HS-5 (cell line): ENCODE measurements at regions not wholly inside any gene's neighbourhood (a gene's known extent, or its start where the extent isn't known, plus 50 kb on each side); places are given as distances from the start of the nearest gene placed in this dataset.
"Not testable (repeated sequence)": the region's sequence is repeated elsewhere in the genome, so short reads cannot be mapped to it uniquely, and the experiment has no call there.

Experiments used
- DNase-seq: peaks from one replicate; pipeline ENCODE4 v3.0.0-alpha.2; 2012; ENCODE audit warnings: low read depth

DNA sequence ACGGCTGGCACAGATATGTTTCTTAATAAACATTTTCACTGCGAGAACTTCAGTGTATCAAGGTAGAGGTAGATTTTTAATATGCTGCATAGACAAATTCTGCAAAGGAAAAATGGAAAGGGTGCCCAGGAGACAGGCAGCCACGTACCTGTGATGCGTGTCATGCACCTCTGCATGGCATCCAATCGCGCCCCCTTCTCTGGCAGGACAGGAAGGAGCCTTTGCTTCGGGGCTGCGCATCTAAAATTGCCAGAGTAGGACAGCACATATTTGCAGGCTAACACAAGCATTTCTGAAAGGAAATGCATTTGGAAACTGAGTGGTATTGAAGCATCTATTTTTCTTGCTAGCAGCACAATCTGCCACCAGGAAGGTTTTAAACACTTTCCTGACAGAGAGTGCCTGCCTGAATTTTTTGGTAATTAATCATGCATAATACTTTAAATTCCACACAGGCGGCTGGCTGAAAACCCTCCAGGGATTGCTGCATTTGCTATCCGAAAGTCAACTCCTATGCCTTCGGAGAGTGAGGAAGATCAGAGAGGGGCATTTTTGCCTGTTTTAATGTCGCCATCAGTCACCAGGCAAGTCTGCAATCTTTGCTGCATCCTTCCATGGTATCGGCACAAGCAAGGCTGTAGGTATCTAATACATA, 165.1 kb upstream of the ATP10A start:
- no peak for DNase-seq

DNA sequence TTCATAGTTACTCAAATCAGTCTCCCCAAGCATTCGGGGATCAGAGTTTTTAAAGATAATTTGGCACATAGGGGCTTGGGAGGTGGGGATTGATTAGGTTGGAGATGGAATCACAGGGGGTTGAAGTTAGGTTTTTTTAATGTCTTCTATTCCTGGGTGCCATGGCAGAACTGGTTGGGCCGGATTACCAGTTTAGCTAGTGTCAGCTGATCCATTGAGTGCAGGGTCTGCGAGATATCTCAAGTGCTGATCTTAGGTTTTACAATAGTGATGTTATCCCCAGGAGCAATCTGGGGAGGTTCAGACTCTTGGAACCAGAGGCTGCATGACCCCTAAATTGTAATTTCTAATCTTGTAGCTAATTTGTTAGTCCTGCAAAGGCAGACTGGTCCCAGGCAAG, 163.5 kb upstream of the ATP10A start:
- DNase-seq = not testable (repeated sequence)

GRCh38 chr15:26024241-26024640, 161.1 kb upstream of the ATP10A start:
- DNase-seq = no peak

- DNase-seq = no peak
These were observed 160.6 kb upstream of the ATP10A start for GRCh38 chr15:26023691-26024090.

GRCh38 chr15:26023231-26023630, 160.1 kb upstream of the ATP10A start:
- DNase-seq = no peak

- no peak for DNase-seq
These were observed 157.7 kb upstream of the ATP10A start for GRCh38 chr15:26020871-26021270.

DNA sequence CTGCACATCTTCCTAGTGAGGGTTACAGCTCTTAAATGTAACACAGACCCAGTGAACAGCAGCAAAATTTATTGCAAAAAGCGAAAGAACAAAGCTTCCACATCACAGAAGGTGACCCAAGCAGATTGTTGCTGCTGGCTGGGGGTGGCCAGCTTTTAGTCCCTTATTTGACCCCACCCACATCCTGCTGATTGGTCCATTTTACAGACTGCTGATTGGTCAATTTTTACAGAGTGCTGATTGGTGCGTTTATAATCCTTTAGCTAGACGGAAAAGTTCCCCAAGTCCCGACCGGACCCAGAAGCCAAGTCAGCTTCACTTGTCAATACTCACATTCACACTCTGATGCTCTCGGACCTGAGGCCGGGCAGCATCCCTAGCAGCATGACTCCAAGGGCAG, 154.5 kb upstream of the ATP10A start:
- DNase-seq = no peak

GRCh38 chr15:26015516-26016075, 152.5 kb upstream of the ATP10A start:
- no peak for DNase-seq

- no peak for DNase-seq
These were observed 150.9 kb upstream of the ATP10A start for GRCh38 chr15:26013981-26014380.

GRCh38 chr15:26011916-26012315, 148.8 kb upstream of the ATP10A start:
- no peak for DNase-seq

DNA sequence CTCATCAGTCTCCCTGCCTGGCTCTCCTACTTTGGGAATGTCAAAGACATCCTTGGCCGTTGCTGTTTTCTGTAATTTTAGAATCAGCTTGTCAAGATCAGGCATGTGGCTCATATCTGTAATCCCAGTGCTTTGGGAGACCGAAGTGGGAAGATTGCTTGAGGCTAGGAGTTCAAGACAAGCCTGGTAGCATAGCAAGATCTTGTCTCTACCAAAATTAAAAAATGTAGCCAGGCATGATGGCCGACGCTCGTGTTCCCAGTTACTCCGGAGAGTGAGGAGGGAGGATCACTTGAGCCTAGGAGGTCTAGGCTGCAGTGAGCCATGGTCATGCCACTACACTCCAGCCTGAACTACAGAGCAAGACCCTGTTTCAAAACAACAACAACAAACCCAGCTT, 144.0 kb upstream of the ATP10A start:
- DNase-seq = no peak

DNA sequence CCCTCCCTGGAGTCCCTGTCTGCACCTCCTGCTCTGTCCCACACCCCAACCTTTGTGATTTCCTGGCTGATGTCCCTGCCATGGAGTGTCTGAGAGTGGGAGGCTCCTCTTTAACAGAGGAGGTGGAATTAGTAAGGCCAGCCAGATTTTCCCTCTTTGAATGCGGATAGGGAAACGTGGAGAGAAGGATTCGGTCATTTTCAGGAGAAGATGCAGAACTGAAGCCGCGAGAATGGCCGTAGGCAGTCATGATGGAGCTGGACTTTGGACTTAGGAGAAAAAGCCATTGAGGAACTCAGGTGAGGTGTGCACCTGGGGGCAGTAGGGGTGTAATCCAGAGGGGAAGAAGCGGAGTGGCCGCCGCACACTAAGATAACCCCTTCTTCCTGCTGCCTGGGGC, 138.1 kb upstream of the ATP10A start:
- DNase-seq = no peak

- no peak for DNase-seq
These were observed 130.4 kb upstream of the ATP10A start for GRCh38 chr15:25993506-25993905.

DNA sequence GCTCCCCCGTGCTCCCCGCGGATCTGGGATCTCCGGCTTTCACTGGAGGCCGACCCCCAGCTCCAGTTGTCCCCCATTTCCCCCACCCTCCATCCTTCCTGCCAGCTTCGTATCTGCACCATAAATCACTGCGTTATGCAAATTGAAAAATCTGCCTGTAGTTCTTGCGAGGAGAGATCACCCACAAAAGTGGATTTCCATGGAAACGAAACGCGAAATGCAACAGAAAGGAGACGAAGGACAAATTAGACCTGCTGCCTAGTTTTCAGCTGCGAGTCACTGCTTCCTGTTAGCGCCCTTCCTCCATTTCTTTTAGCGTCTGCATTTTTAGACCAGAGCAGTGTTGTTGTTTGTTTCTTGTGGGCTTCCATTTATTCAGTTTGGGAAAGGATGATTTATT, 127.1 kb upstream of the ATP10A start:
- DNase-seq = no peak

GRCh38 chr15:25989327-25989726, 126.2 kb upstream of the ATP10A start:
- DNase-seq = no peak

DNA sequence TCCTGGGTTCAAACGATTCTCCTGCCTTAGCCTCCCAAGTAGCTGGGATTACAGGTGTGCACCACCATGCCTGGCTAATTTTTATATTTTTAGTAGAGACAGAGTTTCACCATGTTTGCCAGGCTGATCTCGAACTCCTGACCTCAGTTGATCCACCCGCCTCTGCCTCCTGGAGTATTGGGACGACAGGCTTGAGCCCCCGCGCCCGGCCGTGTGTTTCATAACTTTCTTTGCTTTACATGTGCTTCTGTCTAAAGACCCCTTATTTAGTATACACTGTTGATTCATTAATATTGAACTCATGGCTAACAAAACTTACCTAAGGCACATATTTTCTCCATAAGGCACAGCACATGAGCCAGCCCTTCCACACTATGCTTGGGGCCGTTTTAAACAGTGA, 125.6 kb upstream of the ATP10A start:
- DNase-seq = not testable (repeated sequence)

DNA sequence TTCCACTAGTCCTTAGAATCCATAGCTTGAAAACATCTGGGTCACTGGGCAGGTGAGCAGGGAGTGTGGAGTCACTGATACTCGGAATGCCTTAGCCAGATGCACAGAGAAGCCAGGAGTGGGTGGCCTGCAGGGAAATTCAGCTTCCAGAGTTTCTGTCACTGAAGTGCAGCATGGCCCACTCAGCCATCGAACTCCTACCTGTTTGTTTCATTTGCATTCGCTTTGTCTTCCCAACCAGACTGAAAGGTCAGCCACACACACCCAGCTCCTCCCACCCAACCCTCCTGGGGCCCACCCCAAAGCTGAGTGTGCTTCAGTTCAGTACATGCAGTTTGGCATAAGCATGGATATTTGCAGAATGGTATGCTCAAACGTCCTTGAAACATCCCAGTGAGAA, 124.5 kb upstream of the ATP10A start:
- DNase-seq = no peak

DNA sequence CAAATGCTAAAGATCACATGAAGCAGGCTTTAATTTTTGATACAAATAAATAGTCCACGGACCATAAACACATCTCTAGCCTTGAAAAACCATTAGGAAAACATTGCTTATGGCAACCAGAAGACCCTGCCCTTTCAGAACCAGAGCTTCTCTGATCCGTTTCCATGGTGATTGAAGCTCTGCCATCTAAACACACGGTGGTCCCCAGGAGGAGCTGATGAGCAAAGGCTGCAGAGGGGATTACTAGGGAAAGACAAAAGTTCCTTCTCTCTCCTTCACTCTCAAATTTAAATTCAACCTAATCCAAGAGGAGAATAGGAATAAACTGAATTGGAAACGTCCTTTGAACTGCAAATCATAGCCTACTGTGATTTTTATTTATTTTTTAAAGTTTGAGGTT, 122.0 kb upstream of the ATP10A start:
- DNase-seq = no peak

- DNase-seq = no peak
These were observed 119.6 kb upstream of the ATP10A start for GRCh38 chr15:25982736-25983135.

DNA sequence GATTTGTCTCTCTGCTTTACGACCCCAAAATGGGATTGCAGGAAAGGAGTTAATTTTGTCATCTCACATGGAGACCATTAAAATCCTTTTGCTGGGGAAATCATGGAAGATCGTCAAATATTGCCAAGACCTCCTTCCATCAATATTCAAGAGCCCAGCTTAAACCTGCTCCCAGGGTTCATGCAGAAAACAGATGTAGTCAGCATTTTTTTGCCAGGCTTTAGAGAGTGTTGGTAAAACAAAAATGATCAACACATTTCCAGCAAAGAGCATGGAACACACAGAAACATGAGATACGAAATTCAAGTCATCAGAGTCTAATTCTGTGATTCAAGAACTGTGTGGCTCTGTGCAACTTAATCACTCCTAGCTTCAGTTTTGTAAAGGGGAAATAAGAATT, 118.0 kb upstream of the ATP10A start:
- DNase-seq = no peak

GRCh38 chr15:25972141-25972675, 109.1 kb upstream of the ATP10A start:
- DNase-seq = no peak

DNA sequence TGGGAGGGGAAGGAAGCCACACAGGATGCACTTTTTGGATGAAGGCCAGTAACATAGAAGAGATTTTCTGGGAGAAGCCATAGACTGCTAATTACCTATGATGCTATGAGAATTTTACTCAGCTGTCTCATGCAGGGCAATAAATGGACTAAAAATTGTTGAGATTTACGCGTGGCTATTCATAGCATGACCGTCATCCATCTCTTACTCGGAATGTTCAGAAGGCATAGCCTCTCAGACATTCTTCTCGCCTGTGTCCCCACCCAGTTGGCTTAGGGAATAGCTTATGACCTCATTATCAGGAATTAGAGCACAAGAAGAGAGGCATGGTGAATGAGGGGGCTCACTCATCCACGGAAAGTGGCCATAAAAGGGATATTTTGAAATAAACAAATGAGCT, 107.9 kb upstream of the ATP10A start:
- no peak for DNase-seq

- no peak for DNase-seq
These were observed 106.8 kb upstream of the ATP10A start for GRCh38 chr15:25969886-25970285.

DNA sequence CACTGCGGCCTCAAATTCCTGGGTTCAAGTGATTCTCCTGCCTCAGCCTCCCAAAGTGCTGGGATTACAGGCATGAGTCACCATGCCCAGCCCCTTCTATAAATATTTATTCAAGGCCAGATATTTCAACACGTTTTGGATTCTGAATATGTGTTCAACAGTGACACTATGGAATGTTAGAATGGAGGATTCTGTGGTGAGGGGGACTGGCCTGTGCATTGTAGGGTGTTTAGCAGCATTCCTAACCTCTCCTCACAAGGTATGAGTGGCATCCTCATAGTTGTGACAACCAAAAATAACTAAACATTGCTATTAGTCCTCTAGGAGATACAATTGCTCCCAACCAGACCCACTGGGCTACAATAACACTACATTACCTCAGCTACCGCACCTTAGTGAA, 104.0 kb upstream of the ATP10A start:
- DNase-seq = no peak
